ENCODE measurements at regions not wholly inside any gene's neighbourhood (a gene's known extent, or its start where the extent isn't known, plus 50 kb on each side); places are given as distances from the start of the nearest gene placed in this dataset.
"Not testable (repeated sequence)": the region's sequence is repeated elsewhere in the genome, so short reads cannot be mapped to it uniquely, and the experiment has no call there.

DNA sequence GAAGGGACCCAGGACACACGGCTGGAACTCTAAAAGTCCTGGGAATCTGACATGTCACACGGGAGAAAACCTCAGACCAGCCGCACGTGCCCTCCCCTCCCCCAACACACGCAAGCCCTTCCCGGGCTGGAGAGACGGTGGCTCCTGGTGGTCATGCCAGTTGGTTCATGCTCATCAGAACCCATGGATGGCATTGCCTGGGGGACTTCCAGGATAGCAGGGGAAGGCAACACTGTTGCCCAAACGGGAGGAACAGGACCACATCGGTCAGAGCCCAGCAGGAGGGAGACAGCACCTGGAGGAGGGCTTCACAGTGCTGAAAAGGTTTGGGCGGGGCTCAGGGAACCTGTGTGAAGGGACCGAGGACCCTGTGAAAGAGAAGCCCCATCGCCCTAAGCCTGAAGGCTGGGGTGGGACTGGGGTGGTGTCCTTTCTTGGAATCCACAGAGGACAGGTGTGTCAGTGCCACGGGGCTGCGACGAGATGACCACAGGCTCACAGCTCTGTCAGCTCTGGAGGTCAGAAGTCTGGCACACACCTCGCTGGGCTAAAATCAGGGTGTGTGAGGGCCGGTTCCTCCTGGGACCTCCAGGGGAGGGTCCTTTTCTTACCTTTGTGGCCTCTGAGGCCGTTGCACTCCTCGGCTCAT is 151.7 kb upstream of the ZNF469 start:
- DNase-seq = not testable (repeated sequence)

DNA sequence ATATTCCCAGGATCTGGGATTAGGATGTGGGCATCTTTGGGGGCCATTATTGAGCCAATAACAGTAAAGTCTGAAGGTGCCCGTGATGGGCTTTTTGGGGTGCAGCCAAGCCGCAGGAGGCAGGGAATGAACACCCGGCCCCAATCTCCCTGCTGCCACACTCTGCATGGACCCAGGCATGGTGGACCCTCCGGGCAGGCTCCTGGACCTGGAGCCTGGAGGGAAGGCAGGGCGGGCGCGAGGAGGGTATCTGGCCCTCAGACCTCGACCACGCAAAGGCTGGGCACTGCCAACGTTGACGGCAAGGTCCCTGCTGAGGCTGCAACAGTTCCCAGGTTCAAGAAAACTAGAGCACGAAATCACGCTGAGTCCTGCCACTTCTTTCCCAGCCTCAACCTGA is 150.9 kb upstream of the ZNF469 start:
- DNase-seq = not testable (repeated sequence)

DNA sequence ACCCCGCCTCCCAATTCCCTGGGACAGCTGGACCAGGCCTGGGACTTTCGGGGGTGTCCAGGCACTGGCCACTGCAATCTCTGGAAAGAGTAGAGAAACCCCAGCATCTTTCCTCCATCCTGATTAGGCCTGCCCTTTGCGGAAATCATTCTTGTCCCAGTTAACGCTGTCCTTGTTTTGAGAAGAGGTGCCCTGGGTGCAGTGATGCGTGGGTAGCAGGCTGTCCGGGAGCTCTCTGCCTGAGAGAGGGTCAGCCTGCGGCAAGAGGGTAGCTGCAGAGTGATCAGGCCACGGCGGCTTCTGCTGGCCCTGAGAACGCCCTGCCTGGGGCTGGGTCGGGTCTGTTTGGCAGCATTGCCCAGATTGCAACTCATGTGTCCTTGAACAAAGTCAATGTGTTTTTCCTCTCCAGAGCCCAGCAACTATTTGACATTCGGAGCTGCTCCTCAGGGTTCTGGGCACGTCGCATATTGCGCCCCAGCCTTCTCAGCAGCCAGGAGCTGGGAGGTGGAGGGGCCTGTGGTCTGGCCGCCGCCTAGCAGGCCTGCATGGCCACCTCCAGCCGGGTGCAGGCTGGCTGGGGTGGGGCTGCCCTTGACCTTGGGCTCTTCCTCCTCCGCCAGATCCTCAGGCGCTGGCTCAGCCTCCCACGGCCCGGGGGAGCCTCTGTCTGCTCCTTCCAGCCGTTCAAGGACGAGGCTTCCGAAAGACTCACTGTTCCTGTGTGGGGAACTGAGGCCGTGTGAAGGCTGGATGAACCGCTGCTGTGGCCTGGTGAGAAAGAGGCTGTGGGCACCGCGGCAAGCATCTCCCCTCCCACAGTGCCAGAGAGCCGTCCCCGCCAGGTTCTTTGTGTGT is 150.1 kb upstream of the ZNF469 start:
- not testable (repeated sequence) for DNase-seq

DNA sequence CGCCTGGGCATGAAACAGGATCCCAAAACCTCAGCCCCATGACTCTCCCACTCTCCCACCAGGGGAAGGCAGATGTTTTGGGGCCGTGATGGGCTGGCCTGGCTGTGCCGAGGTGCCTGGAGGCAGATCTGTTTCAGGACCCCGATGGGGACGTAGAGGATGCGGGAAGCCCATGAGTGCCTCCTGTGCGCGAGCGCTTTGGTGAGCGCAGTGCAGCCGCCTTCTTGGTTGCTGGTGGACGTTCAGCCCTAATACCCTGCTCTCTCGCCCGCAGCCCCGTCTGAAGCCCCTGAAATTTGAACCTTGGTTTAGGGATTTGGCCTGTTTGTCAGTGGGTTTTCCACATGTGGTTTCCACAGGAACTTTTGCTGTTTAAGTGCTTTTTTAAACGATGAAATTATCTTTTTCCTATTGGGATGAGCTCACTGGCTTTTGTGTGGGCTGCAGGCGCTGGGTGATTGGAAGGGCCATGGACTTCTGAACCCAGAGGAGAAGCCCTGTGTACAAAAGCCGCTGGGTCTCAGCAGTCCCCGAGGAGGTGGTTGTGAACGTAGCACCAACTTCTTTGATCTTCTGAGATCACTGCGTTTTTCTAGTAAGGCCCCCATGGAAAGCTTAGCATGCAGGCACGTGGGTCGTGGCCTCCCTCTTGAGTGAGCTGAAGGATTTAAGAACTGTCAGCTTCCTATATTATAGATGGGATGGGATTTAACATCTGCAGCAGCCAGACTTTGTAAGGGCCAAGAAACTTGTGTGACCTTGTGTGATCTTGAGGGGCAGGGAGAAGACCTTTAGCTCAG is 148.9 kb upstream of the ZNF469 start:
- not testable (repeated sequence) for DNase-seq

DNA sequence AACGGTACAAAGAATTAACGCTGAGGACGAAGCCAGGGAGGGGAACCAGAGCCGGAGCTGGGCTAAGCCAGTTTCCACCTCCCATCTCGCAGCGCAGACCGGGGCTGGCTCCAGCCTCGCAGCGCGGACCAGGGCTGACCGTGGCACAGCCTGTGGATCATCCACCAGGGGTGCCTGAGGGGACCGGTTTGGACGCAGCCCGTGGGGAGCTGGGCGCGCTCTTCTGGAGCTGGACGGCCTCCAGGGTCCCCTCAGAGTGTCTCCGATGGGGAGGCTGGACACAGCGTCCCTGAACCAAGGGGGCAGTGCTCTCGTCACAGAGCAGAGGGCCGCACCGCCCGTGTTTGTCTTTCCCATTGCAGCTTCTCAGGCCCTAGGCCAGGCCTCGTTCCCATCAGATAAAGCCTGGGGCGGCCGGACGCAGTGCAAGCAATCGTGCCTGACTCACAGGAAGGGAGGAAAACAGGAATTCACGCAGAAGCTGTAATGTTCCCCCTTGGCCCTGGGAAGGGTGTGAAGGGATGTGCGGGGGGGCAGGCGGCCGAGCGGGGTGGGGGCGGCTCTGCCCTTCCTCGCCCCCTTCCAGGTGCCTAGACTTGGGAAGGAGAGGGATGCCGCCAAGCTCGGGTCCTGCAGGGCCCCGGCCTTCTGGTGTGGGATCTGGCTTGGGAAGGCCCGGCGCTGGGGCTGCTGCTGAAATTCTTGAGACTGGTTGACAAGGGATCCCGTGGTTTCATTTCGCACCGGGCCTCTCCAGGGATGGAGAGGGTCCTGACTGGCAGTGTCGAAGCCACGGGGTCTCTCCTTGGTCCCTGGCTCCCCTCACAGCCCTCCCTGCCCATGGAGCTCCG is 148.1 kb upstream of the ZNF469 start:
- not testable (repeated sequence) for DNase-seq

DNA sequence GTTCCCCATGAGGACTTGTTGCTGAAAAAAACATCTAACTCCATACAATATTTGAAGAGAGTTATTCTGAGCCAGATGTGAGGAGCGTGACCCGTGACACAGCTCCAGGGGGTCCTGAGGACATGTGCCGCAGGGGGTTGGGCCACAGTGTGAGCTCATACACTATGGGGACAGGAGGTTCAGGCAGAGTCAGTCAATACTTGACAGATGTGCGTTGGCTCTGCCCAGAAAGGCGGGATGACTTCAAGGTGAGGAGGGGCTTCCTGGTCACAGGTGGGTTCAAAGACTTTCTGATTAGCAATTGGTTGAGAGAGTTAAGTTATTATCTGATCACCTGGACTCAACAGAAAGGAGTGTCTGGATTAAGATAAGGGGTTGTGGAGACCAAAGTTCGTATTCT is 147.1 kb upstream of the ZNF469 start:
- not testable (repeated sequence) for DNase-seq

DNA sequence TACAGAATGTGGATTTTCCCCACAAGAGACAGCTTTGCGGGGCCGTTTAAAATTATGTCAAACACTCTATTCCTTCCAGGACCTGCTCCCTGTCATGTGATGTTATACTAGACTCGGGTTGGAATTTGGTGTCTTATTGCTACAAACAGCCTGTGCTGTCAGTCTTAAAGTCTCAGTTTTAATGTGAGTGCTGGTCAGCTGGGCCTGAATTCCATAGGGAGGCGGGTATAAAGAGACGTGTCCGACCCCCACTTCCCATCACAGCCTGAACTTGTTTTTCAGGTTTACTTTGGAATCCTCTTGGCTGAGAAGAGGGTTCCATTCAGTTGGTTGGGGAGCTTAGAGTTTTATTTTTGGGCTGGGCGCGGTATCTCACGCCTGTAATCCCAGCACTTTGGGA is 146.5 kb upstream of the ZNF469 start:
- not testable (repeated sequence) for DNase-seq

DNA sequence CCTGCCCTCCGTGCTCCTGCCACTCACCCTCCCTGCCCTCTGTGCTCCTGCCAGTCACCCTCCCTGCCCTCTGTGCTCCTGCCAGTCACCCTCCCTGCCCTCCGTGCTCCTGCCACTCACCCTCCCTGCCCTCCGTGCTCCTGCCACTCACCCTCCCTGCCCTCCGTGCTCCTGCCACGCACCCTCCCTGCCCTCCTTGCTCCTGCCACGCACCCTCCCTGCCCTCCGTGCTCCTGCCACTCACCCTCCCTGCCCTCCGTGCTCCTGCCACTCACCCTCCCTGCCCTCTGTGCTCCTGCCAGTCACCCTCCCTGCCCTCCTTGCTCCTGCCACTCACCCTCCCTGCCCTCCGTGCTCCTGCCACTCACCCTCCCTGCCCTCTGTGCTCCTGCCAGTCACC is 145.4 kb upstream of the ZNF469 start:
- not testable (repeated sequence) for DNase-seq

DNA sequence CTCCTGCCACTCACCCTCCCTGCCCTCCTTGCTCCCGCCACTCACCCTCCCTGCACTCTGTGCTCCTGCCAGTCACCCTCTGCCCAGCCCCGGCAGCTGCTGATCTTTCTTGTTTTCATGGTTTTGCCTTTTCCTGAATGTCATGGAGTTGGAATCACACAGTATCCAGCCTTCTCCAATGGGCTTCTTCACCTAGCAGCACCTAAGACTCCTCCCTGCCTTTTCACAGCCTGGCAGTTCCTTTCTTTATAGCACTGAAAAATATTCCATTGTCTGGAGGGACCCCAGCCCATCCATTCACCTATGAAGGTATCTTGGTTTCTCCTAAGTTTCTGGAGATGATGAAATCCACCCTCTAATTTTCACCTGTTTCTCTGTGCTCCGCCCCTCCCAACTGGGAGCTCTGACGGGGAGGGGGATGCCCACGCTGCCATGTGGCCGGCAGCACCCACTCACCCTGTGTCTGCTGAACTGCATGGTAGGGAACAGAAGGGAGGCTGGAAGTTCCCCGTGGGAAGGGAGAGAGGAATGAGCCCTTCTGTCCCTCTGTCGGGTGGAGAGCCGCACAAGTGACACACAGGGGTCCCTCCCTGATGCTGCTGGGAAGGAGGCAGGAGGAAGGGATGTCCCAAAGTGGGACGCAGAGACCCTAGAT is 144.9 kb upstream of the ZNF469 start:
- DNase-seq = not testable (repeated sequence)

DNA sequence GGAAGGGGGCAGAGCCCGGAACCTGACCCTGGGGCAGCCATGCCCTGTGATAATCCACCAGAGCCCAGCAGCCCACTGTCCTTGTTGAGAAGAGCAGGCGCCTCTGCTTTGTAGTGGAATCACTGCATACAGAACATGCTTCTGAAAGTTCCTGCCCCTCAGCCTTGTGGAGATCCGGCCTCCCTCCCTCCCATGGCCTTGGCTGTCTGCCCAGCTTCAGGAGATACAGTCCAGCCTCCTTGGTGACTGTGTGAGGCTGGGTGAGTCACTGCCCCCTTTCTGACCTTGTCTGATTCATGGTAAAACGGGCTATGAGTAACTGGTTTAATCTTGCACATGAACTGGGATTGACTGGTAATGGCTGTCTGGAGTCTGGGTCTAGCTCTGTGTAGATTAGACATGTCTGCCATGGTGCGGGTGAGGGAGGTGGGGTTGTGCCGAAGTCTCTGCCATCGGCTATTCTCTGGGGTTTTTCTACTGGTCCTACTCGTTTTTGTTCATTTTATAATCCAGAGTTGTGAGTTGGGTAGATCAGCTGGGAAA is 144.0 kb upstream of the ZNF469 start:
- not testable (repeated sequence) for DNase-seq

DNA sequence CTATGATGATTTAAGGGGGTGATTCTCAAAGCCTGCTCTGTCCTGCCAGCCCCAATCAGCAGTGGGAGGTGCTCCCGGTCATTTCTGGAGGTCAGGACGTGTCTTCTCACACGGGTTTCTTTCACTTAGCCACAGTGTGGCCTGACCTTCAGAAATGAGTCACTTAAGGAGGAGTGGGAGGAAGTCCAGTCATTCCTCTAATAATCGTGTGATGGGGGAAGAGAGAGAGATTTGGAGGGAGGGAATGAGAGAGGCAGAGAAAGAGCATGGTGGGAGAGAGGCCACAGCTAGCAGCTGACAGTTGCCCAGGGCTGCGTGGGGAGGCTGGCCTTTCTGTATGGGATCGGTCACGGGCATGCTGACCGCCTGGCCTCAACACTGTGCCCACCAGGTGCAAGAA is 142.6 kb upstream of the ZNF469 start:
- DNase-seq = not testable (repeated sequence)

DNA sequence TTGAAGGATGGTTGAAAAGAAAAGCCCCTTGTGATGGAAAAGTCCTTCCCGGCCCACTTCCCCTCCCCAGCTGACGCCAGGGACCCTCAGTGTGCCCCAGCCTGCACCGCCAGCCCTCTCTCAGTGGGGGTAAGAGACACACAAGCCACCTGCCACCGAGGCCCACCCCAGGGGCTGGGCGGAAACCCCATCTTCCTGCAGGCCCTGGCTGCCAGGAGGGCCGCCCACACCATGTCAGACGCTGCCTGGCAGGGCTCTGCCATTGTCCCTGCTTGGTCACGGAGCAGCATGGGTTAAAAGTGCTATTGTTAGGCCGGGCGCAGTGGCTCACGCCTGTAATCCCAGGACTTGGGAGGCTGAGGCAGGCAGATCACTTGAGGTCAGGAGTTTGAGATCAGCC is 142.0 kb upstream of the ZNF469 start:
- DNase-seq = not testable (repeated sequence)

DNA sequence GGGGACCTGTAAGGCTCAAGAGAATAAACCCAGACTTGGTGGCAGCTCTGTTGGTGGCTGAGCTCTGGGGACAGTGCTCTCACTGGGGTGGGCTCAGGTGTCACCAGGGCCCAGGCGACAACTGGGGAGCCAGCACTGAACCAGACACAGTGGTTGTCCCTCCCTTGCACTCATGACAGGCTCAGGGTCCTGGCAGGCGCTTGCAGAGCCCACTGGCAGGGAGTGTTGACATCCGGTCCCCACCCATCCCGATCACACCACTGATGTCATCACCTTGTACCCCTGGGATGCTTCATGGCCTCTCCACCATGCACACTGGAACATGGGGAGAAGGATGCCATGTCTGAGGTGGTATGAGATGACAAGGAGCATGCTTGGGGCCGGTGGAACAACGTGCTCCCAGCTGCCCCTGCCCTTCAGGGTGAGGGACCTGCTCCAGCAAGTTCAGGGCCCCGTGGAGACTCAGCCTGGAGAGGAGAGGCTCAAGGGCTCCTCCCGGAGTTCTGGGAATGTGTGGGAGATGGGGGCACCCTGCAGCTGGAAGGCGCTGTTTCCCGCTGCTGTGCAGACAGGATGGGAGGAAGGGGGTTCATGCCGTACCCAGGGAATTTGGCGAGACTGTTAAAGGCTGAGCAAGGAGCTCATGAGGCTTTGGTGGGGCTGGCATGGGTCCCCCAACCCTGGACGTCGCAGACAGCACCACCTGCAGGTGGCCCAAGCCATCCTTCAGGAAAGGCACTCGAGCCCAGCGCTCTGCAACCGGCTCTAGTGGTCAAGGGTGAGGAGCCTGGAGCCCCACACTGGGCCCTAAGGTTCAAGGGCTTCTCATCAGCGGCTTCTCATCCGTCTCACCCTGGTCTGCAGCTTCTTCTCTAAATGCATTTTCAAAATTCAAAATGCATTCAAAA is 141.1 kb upstream of the ZNF469 start:
- DNase-seq = not testable (repeated sequence)

DNA sequence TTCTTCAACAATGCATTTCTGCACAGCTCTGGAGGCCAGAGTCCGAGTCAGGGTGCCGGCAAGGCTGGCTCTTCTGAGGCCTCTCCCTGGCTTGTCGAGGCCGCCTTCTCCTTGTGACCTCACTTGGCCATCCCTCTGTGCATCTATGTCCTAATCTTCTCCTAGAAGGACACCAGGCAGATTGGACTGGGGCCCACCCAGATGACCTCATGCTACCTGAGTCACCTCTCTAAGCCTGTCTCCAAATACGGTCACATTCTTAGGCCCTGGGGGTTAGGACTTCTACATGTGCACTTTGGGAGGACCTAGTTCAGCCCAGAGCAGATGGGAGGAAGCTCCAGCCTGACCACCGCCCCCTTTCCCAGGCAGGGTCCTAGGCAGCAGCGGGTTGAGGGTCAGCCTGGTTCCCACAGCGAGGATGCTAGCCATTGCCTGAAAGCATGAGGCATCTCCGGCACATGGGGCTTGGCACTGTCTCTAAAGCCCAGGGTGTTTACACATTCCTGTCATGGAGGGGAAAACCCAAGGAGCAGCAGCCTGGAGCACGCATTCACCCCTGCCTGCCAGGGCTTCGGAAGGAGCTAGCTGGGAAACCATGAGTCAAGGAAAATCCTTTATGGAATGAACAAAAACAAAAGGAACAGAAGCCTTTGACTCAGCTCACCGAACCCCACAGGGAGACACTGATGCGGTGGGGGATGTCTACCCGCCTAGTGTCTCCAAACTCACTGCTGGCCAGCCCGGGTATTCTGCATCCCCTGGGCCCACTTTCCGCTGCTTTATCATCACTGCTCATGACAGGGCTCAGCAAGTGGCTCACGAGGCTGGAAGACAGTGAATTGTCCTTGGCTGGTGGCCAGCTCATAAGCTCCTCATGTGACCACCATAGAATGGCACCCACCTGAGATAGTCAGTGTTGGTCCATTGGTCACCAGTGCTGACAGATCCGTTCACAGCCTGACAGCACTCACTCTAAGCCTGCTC is 140.2 kb upstream of the ZNF469 start:
- not testable (repeated sequence) for DNase-seq

DNA sequence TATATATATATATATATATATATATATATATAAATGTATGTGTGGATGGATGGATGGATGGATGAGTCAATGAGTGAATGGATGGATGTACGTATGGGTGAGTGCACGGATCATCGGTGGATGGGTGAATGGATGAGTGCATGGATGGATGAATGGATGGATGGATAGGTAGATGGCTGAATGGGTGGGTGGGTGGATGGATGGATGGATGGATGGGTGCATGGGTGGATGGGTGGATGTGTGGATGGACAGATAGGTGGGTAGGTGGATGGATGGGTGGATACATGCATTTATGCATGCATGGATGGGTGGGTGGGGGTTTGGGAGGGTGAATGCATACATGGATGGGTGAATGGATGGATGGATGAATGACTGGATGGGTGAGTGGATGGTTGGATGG is 138.8 kb upstream of the ZNF469 start:
- DNase-seq = not testable (repeated sequence)

DNA sequence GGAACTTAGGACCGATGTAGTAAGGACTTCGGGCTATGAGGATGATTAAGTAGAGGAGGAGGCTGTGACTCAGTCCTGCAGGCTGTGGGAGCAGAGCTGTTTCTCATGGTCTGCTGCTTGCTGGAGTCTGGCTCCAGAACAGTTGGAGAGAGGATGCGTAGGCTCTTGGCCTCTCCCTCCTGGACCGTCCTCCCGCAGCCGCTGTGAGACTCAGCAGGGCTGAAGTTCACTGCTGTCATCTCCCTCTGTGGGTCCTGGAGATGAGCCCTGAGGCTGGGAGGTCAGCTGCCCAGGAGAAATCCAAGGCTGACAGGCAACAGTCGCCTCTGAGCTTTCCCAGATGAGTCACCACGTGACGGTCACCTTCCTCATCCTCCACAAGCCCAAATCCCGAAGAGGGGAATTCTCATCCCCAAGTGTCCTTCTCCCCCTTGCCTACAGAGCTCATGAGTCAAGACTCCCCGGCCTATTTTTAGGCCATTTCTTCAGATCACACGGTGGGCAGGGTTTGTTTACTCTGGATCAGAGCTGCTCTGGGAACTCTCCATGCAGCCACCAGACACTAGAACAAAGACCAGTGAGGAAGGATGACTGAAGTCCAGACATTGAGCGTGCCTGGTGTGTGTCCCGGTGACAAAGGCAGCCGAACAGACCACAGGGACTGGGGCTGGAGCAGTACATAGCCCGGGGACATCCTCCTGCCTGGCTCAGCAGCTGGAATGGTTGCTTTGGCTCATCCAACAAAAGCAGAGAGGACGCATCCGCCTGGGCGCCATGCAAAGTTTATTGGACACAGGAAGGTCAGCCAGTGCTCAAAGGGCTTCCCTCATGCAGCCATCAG is 137.3 kb upstream of the ZNF469 start:
- DNase-seq = not testable (repeated sequence)

DNA sequence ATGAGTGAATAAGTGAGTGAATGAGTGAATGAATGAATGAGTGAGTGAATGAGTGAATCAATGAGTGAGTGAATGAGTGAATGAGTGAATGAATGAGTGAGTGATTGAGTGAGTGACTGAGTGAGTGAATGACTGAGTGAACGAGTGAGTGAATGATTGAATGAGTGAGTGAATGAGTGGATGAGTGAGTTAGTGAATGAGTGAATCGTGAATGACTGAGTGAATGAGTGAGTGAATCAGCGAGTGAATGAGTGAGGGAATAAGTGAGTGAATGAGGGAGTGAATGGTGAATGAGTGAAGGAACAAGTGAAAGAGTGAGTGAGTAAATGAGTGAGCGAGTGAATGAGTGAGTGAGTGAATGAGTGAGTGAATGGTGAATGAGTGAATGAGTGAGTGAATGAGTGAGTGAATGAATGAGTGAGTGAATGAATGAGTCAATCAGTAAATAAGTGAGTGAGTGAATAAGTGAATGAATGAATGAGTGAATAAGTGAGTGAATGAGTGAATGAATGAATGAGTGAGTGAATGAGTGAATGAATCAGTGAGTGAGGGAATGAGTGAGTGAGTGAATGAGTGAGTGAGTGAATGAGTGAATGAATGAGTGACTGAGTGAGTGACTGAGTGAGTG is 135.7 kb upstream of the ZNF469 start:
- not testable (repeated sequence) for DNase-seq

DNA sequence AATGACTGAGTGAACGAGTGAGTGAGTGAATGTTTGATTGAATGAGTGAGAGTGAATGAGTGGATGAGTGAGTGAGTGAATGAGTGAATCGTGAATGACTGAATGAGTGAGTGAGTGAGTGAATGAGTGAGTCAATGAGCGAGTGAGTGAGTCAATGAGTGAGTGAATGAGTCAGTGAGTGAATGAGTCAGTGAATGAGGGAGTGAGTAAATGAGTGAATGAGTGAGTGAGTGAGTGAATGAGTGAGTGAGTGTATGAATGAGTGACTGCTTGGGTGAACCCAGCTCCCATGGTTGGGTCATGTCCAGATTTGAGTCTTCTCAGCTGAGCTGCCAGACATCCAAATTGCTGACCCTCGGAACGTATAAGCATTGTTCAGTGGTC is 135.2 kb upstream of the ZNF469 start:
- DNase-seq = not testable (repeated sequence)

All from T-helper 9 cell (primary cell).